Umbilical cord (tissue), 1 donor: ENCODE measurements at regions not wholly inside any gene's neighbourhood (a gene's known extent, or its start where the extent isn't known, plus 50 kb on each side); places are given as distances from the start of the nearest gene placed in this dataset.
"Not testable (repeated sequence)": the region's sequence is repeated elsewhere in the genome, so short reads cannot be mapped to it uniquely, and the experiment has no call there.

ENCODE experiments used
- DNase-seq: peaks from one replicate; pipeline ENCODE4 v3.0.0-alpha.2; 2015; ENCODE audit warnings: low spot score

- DNase-seq = no peak
Observed at GRCh38 chr3:181609030-181609767, 102.5 kb upstream of the SOX2 start.

GRCh38 chr3:181604267-181604666 lies 107.5 kb upstream of the SOX2 start:
- DNase-seq = no peak

- DNase-seq = no peak
Observed at GRCh38 chr3:181596126-181596525, 115.6 kb upstream of the SOX2 start.

- DNase-seq = not testable (repeated sequence)
Observed at GRCh38 chr3:181590939-181591338, 120.8 kb upstream of the SOX2 start.

GRCh38 chr3:181582619-181583018 lies 129.1 kb upstream of the SOX2 start:
- DNase-seq = no peak

GRCh38 chr3:181581656-181582055 lies 130.1 kb upstream of the SOX2 start:
- no peak for DNase-seq

GRCh38 chr3:181578743-181579142 lies 133.0 kb upstream of the SOX2 start:
- DNase-seq = no peak

- no peak for DNase-seq
Observed at GRCh38 chr3:181572432-181572831, 139.3 kb upstream of the SOX2 start.

GRCh38 chr3:181570472-181570871 lies 141.3 kb upstream of the SOX2 start:
- DNase-seq = no peak

- no peak for DNase-seq
Observed at GRCh38 chr3:181569356-181569940, 142.3 kb upstream of the SOX2 start.

GRCh38 chr3:181568693-181569092 lies 143.0 kb upstream of the SOX2 start:
- no peak for DNase-seq

GRCh38 chr3:181568248-181568647 lies 143.5 kb upstream of the SOX2 start:
- no peak for DNase-seq

- DNase-seq = no peak
Observed at GRCh38 chr3:181567311-181568075, 144.2 kb upstream of the SOX2 start.

GRCh38 chr3:181565416-181565815 lies 146.3 kb upstream of the SOX2 start:
- DNase-seq = no peak

- DNase-seq = no peak
Observed at GRCh38 chr3:181564222-181564621, 147.5 kb upstream of the SOX2 start.

- DNase-seq = peak; percentile 19
Observed at GRCh38 chr3:181561139-181562031, 150.3 kb upstream of the SOX2 start.

- DNase-seq = no peak
Observed at GRCh38 chr3:181558870-181559269, 152.9 kb upstream of the SOX2 start.

- DNase-seq = no peak
Observed at GRCh38 chr3:181555681-181556080, 156.0 kb upstream of the SOX2 start.

- DNase-seq = no peak
Observed at GRCh38 chr3:181554233-181554765, 157.4 kb upstream of the SOX2 start.

GRCh38 chr3:181549266-181549665 lies 162.5 kb upstream of the SOX2 start:
- no peak for DNase-seq

- no peak for DNase-seq
Observed at GRCh38 chr3:181541414-181541813, 170.3 kb upstream of the SOX2 start.
